LNCAP (cell line): ENCODE measurements at regions not wholly inside any gene's neighbourhood (a gene's known extent, or its start where the extent isn't known, plus 50 kb on each side); places are given as distances from the start of the nearest gene placed in this dataset.

Source experiments
- TF ChIP-seq, protein P1 (sequence below): fragments of 450-650 bp; IDR thresholded peaks from 2 replicates; pipeline ENCODE4 v1.5.1; 2017; ENCODE audit warnings: mild to moderate bottlenecking

DNA sequence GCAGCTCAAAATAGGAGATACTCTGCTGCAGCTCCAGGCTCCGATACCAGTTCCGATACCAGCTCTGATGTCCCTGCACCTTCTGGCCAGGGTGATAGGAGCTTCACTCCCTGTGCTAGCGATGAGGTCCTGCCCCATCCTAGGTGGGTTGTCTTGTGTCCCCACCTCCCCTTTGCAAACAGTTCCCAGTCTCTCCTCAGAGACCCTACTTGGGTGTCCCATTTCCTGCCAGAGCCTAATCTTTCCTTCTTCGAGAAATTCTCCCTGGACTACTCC lies 62.7 kb upstream of the NANOS1 start:
- TF ChIP-seq, protein P1, sequence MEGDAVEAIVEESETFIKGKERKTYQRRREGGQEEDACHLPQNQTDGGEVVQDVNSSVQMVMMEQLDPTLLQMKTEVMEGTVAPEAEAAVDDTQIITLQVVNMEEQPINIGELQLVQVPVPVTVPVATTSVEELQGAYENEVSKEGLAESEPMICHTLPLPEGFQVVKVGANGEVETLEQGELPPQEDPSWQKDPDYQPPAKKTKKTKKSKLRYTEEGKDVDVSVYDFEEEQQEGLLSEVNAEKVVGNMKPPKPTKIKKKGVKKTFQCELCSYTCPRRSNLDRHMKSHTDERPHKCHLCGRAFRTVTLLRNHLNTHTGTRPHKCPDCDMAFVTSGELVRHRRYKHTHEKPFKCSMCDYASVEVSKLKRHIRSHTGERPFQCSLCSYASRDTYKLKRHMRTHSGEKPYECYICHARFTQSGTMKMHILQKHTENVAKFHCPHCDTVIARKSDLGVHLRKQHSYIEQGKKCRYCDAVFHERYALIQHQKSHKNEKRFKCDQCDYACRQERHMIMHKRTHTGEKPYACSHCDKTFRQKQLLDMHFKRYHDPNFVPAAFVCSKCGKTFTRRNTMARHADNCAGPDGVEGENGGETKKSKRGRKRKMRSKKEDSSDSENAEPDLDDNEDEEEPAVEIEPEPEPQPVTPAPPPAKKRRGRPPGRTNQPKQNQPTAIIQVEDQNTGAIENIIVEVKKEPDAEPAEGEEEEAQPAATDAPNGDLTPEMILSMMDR = no peak

DNA sequence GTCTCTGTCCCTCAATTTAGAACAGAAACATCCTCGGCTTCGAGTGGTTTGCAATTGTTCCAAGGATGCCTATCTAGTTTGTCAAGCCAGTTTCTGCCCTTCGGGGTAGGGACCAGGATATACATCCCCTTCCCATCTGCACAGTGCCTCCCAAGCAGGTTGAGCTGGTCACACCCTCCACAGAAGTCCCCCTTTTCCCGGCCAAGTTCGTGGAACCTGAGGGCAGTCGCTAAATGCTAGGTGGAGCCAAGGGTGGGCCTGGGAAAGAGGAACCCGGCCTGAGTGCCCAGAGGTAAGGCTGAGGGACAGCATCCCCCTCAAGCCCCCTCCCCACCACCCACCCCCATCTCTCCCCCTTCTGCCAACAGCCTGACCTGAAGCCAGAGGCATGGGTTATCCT lies 62.4 kb upstream of the NANOS1 start:
- TF ChIP-seq, protein P1 = no peak

GRCh38 chr10:118968060-118968459 lies 61.5 kb upstream of the NANOS1 start:
- TF ChIP-seq, protein P1 = no peak

- TF ChIP-seq, protein P1 = no peak
Measured at GRCh38 chr10:118968482-118968881, 61.0 kb upstream of the NANOS1 start.

DNA sequence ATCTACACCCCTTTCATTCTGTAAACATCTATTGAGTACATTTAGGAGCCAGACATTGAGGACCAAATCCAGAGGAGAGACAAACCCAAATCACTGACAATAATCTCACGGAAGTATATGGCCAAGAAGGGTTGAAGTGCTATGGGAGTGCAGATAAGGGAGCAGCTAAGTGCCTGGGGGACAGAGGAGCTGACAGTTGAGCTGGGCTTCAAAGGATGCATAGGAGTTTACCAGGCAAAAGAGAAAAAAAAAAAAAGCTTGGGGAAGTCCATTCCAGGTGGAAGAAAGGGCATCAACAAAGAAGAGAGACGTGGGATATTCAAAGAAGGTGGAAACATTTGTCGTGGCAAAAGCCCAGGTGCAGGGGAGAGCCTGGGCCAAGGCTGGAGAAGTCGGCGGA lies 60.5 kb upstream of the NANOS1 start:
- TF ChIP-seq, protein P1 = no peak

DNA sequence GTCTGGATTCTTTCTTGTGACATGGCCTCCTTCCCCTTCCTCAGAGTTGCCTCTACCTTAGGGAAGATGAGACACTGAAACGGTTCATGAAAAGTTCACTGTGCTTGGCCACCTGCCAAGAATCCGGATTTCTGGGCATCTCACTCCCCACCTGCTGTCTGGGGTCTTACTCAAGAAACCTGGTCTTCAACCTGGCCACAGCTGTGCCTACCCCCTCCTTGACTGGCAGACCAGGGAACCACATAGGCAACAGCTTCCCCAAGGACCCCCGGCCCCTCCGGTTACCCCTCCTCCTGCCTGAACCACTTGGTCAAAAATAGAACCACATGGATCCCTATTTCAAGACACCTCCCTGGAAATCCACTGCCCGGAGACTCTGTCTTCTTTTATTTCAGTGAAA lies 58.7 kb upstream of the NANOS1 start:
- TF ChIP-seq, protein P1 = no peak

- TF ChIP-seq, protein P1 = no peak
Measured at GRCh38 chr10:118971187-118971586, 58.3 kb upstream of the NANOS1 start.

DNA sequence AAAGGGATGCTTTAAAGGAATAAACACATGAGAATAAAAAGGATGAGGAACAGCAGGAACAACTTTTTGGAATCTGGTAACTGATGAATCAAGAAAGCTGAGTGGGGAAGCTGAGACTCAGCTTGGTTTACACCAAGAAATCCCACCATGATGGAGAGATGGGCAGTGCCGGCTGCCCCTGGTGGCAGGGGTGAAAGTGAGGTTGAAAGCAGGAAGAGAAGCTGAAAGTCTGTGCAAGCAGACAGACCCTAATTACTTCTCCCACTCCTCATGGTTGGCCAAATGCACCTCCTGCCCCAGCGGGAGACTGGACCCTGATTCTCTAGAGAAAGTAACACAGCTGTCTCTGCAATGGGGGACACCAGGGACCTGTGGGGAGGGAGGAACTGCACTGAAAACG lies 57.6 kb upstream of the NANOS1 start:
- TF ChIP-seq, protein P1 = no peak
